ENCODE measurements at regions not wholly inside any gene's neighbourhood (a gene's known extent, or its start where the extent isn't known, plus 50 kb on each side); places are given as distances from the start of the nearest gene placed in this dataset.
"Not testable (repeated sequence)": the region's sequence is repeated elsewhere in the genome, so short reads cannot be mapped to it uniquely, and the experiment has no call there.

GRCh38 chr4:154149236-154149635 is 342.4 kb downstream of the DCHS2 start:
- TF ChIP-seq EZH2 (IDR thresholded peaks at IDR 0.05; ENCODE audit: low read length, missing control alignments), result not testable (repeated sequence)
- TF ChIP-seq, protein P1, sequence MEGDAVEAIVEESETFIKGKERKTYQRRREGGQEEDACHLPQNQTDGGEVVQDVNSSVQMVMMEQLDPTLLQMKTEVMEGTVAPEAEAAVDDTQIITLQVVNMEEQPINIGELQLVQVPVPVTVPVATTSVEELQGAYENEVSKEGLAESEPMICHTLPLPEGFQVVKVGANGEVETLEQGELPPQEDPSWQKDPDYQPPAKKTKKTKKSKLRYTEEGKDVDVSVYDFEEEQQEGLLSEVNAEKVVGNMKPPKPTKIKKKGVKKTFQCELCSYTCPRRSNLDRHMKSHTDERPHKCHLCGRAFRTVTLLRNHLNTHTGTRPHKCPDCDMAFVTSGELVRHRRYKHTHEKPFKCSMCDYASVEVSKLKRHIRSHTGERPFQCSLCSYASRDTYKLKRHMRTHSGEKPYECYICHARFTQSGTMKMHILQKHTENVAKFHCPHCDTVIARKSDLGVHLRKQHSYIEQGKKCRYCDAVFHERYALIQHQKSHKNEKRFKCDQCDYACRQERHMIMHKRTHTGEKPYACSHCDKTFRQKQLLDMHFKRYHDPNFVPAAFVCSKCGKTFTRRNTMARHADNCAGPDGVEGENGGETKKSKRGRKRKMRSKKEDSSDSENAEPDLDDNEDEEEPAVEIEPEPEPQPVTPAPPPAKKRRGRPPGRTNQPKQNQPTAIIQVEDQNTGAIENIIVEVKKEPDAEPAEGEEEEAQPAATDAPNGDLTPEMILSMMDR (conservative IDR thresholded peaks at IDR 0.05 in 1 of 2, IDR thresholded peaks at IDR 0.05 in 1 of 2; ENCODE audit: low read depth in 1 of 2, low read length in 2 of 2), result not testable (repeated sequence)
